ENCODE measurements at regions not wholly inside any gene's neighbourhood (a gene's known extent, or its start where the extent isn't known, plus 50 kb on each side); places are given as distances from the start of the nearest gene placed in this dataset.

- TF ChIP-seq CTCF (conservative IDR thresholded peaks at IDR 0.05; ENCODE audit: low read length), result no peak
- no peak for TF ChIP-seq EZH2phosphoT487 (IDR thresholded peaks at IDR 0.05; ENCODE audit: borderline replicate concordance)
Observed at GRCh38 chr4:138644322-138644721, 371.3 kb upstream of the NOCT start.
